ENCODE measurements at regions not wholly inside any gene's neighbourhood (a gene's known extent, or its start where the extent isn't known, plus 50 kb on each side); places are given as distances from the start of the nearest gene placed in this dataset.

DNA sequence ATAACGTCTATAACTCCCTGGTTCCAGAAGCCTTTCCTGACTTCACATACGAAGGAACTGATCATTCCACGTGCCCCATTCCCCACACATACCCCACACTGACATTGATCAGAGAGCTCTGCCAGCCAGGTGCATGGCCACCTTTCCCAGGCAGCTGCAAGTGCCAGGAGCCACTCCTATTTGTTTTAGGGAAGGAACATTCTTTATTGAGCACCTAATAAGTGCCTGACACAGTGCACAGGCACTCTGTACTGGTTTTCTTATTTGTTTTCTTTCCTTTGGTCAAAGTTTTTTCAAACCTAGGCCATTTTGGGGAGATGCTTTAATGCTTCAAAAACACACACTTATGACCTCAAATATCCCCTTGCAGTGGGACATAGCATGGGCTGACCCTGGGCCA, 50.0 kb downstream of the PITPNM2 start:
- no peak for DNase-seq

DNA sequence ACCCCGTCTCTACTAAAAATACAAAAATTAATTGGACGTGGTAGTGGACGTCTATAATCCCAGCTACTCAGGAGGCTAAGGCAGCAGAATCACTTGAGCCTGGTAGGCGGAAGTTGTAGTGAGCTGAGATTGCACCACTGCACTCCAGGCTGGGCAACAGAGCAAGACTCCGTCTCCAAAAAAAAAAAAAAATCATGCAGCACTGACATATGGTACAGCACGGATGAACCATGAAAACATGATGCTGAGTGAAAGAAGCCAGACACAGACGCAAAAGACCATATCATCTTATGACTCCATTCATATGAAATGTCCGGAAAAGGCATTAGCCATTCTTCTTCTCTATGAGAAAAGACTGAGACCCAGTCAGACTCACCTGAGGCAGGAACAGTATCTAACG, 50.4 kb downstream of the PITPNM2 start:
- no peak for DNase-seq

DNA sequence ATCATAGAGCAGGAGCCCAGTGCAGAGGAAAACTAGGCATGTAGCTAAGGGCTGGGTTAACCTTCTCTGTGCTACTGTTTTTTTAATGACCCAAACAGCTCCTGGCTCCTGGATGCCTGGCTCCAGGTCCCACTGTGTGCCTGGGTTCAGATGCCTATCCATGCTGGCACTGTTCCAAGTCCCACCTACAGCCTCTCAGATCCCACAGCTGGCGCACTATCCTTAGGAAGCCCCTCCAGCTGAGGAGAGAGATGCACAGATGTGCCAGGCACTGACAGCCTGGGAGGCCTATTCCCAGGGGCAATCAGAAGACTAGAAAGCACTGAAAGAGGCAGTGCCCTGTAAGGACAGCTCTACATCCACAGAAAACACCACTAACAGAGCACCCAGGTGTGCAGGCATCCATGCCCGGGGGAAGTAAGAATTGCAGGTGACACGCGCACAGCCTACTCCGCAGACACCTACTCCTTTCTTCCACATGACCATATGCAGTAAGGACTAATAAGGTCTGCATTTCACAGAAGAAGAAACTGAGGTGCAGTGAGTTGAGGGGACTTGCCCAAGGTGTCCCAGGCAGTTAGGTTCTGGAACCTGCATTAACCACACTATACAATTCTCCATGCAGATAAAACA, 51.2 kb downstream of the PITPNM2 start:
- DNase-seq, result no peak

DNA sequence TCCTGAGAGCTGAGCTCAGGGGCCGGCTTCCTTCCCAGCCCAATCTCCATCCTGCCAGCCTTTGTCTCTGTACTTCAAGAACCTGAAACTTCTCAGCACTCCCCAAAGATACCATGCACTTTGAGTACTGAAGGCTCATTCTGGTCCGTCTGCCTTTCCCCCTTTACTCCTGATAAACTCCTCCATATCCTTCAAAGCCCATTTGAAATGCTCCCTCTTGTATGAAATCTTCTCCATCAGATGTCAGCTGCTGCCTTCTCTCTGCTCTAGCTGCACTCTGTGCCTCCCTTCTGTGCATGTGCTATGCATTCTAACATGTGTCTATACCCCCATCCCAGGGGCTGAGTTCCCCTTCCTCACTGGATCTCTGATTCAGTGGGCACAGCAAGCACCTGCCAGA, 52.1 kb downstream of the PITPNM2 start:
- no peak for DNase-seq

DNA sequence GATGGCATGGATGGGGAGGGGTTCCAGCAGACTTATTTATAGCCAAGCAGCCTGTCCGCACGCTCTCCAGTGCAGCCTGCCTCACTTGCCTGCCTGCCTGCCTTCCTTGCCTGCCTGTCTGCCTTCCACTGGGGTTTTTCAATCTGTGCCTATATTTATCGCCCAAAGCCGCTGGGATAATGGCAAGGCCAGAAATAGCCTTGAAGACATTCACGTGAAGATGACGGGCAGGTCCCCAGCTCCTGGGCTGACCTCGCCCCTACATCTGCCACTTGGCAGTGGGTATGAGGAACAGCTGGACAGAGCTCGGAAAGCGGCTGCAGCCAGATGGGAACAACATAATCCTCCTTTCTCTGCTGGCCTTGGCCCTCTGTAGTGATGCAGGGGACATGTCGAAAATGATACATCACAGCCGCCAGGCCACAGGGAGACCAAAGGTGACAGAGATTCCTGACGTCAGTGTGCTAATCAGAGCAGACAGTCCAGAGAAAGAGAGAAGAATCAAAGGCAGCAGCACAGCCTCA, 53.3 kb downstream of the PITPNM2 start:
- no peak for DNase-seq

DNA sequence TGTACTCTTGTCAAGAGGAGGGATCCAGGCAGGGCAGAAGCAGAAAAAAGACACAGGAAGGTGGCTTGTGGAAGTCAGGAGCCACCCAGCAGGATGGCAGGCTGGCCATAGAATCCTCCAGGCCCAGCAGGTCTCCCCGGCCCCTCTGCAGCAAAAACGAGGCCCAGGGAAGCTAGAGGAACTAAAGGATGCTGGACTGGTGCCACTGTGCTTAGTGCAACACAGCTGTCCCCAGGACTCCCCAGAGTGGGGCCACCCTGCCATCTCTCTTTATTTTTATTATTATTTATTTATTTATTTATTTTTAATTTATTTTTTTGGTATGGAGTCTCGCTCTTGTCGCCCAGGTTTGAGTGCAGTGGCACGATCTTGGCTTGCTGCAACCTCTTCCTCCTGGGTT, 54.1 kb downstream of the PITPNM2 start:
- DNase-seq, result no peak

DNA sequence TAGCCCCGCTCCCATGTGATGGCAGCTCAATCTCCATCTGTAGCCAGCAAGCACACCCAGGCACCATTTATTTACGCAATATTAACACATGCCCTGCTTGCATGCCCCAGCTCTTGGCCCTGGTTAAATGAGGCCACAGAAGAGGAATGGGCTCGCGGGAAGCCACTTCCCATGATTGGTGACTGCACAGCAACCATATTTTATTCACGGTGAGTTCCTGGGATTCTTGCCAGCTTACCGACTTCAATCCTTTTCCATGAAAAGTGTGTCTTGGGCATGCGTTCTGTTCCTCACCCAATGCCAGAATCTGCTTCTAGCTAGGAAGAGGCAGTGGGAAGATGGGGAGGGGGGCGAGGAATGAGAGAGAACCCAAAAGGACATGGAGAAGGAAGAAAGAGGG, 54.7 kb downstream of the PITPNM2 start:
- DNase-seq, result no peak

DNA sequence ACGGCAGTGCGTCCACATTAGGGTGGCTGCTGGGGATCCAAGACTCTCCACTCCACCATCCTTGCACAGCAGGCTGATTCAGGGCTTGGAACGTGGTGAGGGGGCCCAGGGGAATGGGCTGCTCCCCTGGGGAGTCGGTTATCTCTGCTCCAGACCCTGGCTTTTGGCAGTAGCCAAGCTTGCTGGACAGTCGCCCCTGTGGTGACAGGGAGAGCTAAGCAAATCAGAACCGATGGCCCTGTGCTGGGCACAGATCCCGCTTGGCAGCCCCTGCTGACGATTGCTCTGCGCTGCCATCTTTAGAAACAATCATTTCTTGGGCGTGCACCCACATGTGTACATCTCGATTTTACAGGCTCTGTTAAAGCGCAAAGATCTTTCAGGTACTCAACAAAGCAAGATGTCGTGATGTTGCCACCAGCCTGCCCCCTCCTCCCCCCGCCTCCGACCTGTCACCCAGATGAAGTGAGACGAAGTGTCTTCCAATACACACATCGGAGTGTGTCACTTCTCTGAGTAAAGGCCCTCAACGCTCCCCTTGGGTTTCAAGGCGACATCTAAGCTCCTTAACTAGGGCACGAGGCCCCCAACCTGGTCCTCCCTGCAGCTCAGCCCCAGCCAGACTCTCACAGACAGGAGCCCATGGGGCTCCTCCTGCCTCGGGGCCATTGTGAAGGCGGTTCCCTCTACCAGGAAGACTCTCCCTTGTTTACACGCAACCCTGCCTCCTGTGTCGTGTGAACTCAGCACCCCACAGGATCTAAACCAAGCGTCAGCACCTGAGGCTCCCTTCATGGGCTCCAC, 55.6 kb downstream of the PITPNM2 start:
- no peak for DNase-seq

DNA sequence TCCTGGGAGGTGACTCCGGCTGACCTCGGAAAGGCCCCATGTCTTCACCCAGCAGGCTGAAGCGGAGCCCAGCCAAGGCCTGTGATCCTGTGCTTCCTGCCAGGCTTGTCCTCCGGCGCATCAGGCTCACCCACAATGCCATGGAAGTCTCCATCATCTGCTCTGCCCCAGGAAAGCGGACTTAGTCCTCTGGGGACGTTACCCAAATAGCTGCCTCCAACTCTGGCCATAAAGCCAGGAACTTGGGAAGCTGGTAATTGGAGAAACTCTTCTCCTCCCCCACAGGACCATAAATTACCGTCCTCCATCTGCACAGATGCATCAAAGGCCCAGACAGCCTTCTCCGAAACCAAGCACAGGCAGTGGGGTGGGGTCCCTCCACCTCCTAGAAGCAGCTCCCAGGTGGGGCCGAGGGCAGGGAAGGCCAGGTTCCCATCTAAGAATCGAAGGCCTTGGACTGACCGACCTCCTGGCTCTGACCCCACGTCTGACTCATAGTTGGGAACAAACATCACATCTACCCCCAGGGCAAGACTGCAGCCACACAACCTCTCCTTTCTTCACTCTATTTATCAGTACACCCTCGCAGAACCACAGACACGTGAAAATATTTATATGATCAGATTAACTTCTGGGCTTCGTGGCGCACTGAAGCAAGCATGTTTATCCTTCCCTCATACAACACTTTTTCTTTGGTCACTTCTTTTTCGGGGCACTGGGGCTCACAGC, 56.4 kb downstream of the PITPNM2 start:
- no peak for DNase-seq

DNA sequence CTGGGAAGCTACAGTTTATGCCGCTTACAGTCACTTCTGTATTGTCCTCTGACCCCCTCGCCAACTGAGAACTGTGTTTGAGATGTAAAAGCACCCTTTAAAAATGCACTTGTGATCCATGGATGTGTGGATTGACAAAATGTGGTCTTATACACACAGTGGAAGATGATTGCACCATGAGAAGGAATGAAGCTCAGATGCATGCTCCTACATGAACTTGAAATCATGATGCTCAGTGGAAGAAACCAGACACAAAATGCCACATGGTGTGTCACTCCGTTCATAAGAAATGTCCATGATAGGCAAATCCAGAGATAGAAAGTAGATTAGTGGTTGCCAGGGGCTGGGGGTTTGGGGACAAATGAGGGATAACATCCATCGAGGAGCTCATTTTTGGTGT, 58.0 kb downstream of the PITPNM2 start:
- DNase-seq, result no peak

DNA sequence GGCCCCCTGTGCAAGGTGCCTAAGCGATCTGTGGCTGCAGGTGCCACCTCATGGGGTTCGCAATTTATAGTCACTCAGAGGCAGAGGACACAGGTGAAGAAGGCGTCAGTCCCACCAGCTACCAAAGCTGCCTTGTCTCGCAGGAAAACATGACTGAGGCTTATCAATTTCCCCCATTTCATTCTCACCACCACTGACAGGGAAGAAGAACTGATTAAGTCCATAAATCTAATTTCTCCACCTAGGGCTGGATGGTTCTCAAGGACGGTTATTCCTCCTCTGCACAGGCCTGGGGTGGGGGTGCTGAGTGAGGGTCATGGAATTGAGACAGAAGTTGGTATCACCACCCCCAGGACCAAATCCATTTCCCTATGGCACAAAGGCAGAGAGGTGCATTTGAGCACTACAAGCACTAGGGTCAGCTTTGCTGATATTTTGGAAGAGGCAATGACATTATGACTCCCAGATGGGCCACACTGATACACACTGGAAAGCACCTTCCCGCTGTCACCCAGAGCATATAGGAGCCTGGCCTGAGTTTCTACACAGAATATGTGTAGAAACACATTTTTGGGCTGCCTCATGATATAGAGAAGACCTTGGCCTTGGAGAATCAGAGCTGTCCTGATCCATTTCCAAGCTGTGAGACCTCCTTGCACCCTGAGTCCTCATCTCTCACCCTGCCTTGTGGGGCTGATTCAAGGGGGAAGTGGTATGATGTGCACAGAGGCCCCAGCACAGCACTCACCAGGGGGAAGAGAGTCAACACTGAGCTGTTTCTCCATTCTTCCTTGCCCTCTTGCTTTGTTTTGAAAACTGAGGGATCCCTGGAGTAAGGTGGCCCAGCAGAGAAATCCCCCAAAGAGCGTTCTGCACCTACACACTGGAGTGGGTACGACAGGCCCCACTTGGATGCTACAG, 59.4 kb downstream of the PITPNM2 start:
- DNase-seq, result no peak

DNA sequence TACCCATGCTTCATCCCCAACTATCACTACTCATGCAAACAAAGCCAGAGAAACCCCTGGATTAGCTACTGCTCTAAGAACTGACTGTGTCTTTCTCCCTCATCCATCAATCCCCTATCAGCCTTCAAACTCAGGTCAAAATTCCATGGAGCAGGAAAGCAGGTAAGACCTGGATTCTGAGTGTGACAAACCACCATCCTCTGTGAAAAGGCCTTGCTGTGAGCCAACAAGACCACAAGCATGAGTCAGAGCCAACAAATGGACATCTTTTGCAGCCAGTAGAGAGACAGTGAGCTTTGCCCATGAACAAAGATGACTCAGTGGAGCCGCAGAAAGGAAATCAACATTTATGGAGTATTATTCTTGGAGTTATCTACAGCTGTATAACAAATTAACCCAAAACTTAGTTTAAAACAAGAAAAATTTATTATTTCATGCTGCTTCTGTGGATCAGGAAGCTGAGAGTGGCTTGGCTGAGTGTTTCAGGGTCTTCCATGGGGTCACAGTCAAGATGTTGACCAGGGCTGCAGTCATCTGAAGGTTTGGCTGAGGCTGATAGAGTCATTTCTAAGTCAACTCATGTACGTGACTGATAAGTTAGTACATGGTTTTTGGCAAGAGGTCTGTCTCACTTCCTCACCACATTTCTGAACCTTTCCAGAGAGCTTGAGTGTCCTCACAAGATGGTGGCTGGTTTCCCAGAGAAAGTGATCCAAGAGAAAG, 61.1 kb downstream of the PITPNM2 start:
- DNase-seq, result no peak

DNA sequence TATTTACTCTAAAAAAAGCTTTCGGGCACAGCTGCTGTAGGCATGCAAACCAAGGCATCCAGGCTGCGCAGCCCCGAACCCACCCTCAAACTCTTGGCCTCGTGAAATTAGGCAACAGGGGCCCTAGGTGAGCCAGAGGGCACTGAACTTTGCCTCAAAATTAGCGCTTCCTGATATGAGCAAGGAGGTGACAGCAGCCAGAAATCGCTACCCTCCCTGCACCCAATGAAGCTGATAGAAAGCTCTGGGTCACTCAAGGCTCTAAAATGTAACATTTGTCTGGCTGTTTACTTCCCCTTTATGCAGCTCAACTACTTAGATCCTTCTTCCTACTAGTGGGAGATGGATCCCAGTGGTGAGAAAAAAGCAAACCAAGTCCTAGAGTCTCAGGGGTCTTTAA, 61.8 kb downstream of the PITPNM2 start:
- DNase-seq, result no peak

DNA sequence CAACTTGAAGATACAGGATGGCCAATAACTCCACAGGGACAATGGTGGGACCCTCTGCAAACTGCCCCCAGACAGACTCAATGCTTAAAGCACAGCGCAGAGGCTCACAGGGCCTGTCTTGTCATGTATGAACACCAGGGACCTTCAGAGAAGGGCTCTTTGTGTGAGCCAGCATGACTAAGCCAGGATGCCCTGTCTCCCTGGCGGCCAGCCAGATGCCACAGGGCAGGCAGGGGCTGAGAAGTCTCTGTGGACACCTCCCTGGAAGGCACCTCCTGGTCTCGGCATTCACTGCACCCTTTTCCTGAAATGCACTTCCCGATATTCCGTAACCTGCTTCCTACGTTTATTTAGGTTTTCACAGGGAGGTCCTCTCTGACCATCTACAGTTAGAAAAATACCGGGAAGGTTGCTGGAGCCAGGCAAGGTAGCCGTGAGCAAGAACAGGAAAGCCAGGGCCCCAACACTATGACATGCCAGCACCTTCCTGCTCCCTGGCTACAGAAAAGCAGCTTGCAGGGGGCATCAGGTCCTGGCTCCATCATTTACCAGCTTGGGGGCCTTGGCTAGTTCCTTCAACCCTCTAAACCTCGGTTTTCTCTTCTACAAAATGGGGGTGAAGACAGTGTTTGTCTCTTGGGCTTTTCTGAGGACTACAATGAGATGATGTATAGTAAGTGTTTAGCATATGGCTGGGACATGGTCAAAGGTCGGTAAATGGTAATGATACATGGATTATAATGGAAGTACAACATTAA, 65.0 kb downstream of the PITPNM2 start:
- no peak for DNase-seq

DNA sequence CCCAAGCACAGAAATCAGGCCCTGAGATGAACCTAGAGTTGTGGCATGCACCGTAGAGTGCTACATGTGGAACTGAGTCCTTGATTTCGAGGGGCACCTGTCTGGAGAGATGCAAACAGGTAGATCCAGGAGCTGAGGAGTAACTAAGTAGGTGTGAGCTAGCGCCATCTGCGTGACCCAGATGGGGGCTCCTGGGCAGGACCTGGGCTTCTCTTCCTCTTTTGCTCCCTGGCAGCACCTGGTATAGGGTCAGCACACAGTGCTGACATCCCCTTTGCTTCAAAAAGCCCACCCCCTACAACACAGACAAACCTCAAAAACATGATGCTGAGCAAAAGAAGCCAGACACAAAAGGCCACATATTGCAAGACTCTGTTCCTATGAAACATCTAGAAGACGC, 65.8 kb downstream of the PITPNM2 start:
- DNase-seq, result no peak

DNA sequence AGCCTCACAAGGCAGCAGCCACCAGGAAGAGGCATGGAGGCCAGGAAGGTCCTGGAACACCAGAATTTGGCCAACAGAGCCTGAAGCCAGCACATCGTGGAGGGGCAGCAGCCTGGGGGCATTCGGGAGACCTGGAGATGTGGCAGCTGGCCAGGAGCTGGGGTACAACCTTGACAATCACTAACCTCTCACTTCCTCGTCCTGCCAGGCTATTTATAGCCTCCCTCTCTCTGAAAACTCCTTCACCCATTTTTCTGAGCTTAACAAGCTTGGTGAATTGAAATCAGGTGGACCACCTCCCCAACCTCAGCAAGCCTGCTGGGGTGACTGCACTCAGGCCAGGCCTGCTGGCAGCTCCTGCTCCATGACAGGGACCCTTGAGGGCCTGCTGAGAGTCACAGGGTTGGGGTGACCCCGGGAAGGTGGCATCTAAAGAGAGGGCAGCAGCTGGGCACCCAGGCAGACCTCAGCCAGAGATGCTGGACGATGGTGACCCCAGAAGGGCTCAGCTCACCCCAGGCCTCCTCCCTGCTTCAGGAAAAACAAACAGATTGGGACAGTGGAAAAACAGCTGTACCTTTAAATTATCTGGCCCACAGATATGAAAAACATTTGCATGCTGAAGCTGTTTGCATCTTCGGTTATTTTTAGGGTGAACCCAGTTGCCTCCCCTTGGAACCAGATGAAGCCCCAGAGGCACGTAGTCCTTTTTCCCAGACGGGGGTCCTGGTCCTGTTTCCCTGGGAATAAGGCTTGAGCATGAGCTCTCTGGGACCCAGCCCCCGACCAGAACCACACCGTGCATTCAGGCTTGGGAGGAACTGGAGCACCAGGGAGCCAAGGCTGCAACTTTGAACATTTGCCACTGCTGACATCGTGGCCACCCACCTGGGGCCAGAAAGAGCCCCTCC, 67.0 kb downstream of the PITPNM2 start:
- no peak for DNase-seq

DNA sequence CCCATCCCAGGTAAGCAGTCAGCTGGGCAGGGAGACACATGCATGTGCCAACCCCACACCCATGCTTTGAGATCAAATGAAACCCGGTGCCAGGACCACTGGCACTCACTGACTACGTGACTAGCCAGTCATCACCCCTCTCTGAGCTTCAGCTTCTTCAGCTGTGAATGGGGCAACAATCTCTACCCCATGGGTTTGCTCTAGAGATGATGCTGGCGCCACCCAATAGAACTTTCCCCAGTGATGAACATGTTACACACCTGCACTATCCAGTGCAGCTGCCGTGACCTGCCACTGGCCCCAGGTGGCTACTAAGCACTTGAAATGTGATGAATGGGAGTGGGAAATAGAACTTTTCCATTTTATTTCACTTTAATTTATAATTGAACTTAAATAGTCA, 70.3 kb downstream of the PITPNM2 start:
- no peak for DNase-seq

DNA sequence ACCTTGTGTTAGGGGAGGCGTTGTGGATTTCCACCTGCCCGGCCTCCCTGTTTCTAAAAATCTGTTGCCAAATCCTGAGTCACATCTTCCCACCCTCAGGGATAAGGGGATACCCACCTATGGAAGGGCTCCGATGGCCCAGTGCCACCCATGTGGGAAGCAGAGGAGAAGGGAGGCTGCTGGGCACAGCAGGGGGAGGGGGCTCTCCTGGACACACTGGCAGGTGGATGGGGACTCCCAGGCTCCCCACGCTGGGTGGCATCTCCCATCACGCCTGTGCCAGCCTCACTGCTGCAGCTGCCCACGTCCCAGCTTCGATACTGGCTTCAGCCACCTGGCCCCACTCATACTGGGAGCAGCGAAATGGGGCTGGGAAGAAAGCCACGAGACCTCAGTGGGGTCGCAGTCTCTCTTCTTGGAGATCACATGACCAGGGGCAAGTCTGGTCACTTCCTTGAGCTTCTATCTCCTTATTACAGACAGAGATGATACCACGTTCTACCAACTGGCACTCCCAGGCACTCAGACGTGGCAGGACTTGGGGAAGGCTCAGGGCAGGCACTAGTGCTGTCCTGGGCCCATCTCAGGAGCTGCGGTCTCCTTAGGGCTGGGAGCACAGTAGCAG, 72.2 kb downstream of the PITPNM2 start:
- DNase-seq, result no peak

DNA sequence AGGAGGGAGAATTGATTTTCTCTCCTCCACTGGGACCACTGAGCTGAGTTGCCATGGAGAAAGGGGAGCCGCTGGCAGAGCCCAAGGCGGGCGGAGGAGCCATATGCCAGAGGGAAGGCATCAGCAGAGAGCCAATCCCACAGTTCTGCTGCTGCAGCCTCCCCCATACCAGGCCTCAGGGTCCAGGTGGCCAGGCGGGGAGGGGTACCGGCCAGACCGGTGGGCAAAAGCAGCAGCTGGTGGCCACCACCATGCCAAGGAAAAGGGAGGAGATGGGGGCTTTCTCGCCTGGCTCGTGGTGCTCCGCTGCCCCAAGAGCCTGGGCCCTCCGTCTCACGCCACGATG, 72.8 kb downstream of the PITPNM2 start:
- DNase-seq, result no peak
